GM18526 (cell line): ENCODE measurements at regions not wholly inside any gene's neighbourhood (a gene's known extent, or its start where the extent isn't known, plus 50 kb on each side); places are given as distances from the start of the nearest gene placed in this dataset.

Source experiments
- POLR2A ChIP-seq: IDR thresholded peaks from 3 replicates; pipeline ENCODE4 v1.6.1; 2011; ENCODE audit not compliant: insufficient read length; ENCODE audit errors: extremely low read depth

DNA sequence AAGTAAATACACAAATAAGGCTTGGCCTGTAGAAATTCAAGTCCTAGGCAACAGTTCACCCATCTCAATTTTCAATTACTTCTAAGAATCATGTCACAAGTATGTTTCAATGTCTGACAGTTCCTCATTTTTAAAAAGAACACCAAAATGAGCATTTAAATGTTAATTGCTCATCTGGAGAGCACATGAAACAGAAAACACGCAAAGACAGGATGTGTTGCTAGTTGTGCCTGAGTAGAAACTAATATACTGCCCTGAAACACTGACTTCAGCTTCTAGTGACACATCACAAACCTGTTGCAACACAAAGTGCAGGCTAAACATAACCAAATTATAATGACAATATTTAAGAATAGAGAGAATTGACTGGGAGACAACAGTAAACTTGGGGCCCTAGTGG is 167.3 kb upstream of the THBS1 start:
- no peak for TF ChIP-seq POLR2A

DNA sequence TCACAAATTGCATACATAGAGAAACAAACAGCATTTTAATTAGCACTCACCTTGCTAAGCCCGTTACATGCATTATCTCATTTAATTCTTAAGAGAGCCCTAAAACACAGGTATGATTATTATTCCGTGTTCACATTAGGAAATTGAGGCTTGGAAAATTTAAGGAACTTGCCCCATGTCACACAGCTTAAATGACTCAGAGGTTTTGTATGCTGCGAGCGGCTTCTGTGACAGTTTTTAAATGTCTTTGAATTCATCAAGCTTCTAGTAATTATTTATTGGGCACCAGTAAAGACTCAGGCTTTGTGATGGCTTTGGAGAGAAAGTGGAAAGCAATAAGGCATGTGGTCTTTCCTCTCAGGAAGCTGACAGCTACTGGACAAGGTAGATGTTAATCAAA is 166.7 kb upstream of the THBS1 start:
- TF ChIP-seq POLR2A, result no peak

DNA sequence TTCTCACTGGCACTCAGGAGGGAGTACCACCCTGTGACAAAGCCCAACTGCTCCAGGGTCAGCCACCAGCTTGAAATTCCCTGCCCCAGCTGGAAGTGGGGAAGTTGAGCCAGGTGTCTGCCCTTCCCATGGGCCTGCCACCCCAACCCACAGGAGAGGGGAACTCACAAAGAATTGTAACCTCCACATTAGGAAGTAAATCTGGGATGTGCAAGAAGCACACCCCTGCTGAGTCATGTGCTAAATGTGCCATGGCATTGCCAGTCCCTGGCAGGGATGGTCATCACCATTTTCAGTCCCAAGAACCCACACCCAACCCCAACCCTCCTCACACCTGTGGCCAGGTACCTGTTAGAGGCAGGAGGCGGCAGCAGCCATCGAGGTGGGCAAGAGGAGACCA is 165.2 kb upstream of the THBS1 start:
- TF ChIP-seq POLR2A, result no peak

DNA sequence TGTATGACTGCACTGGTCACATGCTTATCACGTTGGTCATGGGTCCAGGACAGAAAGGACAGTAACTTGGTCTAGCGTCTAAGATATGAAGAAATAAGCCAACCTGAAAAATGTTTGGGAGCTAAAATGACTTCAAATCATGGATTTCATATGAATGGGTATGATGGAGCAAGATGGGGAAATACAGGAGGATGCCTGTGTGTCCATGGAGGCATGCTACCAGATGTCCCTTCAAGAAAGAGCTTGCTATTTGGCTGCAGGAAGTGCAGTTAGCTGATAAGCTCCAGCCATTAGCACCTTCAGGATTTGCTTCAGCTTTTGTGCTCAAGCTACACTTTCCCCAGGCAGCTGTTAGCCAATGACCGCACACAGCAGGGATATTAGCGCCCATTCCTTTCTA is 164.6 kb upstream of the THBS1 start:
- TF ChIP-seq POLR2A, result no peak

DNA sequence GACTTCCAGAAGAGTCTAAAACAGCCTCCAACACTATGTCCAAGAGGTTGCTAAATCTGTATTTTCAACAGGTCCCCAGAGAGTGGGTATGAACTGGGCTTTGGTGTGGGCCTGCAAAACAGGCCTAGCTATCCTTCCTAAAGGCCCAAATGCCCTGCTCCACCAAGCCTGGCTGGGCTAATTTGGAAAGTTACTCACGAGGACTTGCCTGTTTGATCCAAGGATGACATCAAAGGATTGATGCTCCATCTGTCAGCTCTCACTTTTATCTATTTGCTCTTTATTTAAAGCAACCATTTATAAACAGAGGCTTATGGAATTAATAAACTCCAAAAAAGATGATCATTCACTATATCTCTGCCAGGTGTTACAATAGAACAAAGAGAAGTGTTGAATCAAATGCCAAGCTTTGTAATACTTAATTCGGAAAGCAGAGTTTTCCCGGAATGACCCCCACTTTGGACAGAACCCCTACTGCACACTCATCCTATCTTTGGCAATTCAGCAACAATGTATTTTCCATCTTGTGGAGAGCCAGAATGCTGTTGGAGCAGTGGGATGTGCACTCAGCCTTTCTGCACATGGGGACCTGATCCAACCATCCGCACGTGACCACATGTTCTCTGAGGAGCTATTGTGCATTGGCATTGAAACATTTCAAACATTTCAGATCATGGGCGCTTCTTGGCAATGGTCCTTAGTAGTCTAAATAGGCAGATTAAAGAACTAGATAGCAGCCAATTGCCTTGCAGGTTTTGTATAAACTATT is 163.3 kb upstream of the THBS1 start:
- no peak for TF ChIP-seq POLR2A

DNA sequence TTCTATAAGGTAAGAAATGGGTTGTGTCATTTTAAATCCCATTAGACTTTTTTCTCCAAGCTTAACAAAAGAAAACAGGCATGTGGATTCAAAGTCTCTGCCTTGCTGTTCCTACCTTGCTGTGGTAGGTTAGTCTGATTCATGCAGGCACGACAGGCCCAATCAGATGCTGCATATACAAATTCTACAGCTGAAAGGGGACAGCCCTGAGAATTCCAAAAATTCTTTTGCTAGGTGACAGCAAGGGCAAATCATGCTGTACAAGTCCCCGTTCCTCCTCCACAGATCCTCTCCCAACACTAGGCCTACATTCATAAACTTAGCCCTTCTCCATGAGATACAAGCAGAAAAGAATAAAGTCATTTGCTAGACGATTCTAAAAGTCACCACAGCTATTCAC is 161.2 kb upstream of the THBS1 start:
- TF ChIP-seq POLR2A, result no peak

DNA sequence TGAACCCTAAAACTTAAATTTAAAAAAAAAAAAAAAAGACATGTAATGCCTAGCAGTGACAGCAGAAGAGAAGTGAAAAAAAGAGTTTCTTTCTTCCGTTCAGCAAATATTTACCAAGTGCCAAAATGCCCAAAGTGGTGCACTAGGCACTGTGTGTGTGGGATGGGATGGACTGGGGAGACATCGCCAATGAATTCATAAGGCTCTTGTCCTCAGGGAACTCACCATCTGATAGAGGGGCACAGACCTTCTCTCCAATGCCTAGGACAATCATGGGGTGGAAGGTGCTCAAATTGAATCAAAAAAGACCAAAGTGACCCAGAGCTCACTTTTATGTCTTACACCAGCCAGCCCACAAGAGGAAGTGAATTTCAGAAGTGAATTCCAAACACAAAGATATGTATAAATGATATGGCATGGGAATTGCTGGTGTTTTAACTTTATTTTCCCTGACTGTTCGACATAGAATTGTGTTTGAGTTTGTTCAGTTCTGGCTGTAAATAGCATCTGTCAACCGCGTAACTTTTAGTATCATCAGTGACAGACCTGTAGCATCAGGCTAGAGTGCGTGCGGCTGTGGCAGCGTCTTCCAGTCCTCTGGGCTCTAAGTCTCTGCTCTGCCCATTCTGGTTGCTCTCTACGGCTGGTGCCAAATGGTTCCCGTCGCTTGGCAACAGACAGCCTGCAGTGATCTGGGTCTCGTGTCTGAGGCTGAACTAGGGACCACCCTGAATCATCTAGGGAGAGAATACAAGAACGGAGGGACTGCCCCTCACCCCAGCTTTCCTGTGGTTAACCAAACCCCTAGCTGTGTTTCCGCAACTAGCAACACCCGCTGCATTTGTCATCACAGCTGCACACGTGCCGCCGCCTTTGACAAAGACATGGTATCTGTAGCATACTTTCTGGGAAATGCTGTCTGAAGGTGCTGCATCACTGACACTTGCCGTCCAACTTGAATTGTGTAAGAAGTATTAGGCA is 154.0 kb upstream of the THBS1 start:
- TF ChIP-seq POLR2A, result no peak

DNA sequence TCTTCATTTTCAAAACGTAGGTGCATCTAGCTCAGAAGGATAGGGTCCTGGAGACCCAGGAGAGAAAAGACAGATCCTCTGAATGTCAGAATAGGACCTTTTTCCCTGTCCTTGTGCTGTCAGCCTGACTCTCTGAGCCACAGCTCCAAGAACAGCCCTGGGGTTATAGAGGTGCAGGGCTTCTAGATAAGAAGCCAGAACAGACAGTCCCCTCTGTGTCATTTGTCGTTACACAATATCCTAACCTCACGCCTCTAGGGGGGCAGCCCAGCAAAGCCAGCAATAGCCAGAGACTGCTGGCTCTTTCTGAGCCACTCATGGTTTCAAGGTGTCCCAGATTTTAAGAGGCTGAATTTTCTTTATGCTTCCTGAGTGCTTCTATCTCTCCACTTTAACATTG is 153.2 kb upstream of the THBS1 start:
- no peak for TF ChIP-seq POLR2A

DNA sequence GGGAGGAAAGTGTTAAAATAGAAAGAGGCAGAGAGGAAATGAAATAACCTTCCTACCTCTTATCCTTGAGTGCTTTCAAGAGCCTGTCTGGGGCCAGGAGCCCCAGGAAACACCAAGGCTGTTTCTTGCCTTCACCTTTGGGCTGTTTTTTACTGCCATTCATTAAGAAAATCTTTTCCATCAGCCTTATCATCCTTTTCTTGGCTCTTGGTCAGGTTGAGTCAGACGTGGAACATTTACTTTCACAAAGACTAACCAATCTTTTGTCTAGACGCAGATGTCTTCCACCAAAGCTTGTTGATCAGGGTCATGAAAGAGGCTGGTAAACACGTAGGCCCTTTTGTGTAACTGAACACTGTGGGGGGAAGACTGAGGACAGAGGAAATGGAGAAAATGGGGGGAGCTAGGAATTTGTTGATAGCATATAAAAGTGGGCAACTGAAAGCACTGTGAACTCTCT is 151.0 kb upstream of the THBS1 start:
- TF ChIP-seq POLR2A, result no peak

DNA sequence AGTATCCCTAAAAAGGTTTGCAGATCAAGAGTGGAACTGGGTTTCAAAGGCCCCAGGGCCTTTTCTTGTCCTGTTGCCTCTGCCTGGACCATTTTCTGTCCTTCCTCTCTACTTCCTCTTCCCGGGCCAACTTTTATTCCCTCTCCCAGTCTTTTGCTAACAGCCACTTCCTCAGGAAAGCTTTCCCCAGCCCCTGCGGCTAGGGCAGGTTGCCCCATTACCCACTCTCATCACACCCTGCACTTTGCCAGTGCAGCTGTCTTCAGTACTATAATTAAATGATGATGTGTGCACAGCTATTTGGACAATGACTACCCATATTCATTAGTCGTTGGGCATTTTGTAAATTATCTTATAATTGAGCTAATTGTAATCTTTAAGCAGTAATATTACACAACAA is 150.5 kb upstream of the THBS1 start:
- no peak for TF ChIP-seq POLR2A

DNA sequence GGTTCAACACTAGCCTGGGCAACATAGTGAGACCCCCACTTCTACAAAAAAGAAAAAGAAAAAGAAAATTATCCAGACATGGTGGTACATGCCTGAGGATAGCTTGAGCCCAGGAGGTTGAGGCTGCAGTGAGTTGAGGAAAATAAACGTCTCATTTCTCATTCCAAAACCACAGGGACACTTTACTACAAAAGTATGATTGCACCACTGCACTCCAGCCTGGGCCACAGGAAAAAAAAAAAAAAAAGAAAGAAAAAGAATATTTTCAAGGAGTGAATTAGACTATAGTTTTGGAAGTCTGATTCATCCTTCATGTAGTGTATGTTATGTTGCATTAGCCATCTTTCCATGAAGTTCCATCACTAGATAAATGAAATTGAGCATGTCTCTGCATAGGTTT is 149.5 kb upstream of the THBS1 start:
- TF ChIP-seq POLR2A, result no peak

DNA sequence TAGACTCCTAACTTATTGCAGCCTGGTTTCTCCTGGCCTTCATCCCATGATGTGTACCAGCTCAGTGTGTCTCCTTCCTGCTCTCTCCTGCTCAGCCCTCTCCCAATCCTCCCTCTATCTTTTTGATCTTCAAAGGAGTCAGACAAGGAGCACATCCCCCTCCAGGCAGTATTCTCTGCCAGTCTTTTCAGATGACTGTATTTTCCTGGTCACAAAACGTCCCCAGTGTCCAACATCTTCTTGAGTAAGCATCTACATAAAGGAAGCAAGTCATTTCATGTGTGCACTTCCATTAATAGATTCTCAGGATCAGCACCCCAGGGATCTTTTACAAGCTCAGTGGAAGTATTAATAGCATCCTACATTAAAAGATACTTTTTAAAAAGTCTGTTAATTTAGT is 148.9 kb upstream of the THBS1 start:
- TF ChIP-seq POLR2A, result no peak

DNA sequence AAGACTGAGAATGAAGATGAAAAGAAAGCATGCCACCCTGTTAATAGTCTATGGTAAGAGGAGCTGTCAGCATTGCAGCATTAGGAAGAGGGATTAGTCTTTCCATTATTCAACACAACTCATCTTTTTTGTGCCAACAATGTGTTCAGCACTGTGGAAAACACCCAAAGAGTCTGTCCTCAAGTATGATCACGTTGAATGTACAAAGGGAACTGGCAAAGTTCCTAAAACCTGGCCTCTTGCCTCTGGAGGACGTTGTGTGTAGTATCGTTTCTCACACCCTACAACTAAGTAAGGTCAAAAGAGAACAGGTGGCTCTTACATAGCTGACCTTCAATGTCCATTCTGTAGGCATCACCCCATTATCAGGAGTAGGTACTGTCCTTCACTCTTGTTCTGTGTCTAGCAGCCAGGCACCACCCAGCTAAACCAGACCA is 147.9 kb upstream of the THBS1 start:
- TF ChIP-seq POLR2A, result no peak

DNA sequence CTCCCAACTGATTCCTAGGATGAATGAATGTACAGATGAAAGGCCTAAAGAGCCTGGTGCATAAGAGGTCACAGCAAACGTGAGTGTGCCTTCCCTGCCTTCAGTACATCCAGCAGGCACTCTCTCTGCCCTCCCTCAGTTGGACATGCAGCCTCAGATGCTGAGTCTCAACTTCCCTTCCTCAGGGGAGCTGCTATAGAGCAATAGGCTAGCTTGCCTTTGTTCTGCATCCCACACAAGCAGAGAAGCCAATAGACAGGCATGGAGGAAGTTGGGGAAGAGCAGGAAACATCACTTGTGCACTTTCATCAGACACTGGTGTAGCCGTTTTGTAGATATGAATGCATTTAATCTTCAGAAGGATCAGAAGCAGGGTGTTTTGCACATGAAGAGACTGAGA is 147.5 kb upstream of the THBS1 start:
- no peak for TF ChIP-seq POLR2A

DNA sequence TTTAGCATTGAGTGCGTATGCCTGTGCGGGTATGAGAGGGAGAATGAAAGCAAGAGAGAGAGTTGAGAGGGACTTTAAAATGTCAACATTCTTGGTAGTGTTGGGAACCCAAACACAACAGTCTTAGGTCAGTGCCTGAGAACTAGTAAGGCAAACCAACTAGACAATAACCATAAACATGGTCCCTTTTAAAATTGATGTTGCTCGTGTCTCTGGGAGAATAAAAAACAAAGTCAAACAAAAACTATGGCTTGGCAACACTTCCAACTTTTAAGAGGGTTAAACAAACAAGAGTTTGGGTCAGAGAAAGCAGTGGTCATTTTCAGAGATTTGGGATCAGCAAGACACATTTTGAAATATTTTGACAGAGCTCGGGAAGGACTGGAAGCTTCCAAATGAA is 146.7 kb upstream of the THBS1 start:
- no peak for TF ChIP-seq POLR2A

DNA sequence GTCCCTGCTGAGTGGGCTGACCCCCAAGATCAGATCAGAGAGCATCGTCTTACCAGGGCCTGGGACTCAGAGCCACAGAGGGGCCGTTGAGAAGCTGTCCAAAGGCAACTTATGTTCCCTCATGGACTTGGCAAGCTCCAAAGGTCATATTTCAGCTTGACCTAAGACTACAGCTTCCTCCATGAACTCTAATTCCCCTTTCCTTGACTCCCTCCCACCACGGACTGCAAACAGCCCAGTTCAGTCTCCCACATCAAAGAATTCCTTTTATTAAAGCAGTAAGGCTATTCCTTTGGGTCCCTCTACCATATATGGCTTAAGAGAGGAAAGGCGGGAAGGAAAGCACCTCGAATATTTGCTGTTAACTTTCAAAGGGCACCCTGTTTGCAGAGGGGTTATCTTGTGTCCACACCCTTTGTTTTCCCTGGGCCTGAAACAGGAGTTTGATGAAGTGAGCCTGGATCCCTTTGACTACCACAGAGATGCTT is 146.1 kb upstream of the THBS1 start:
- TF ChIP-seq POLR2A, result no peak
